Neural cell (in vitro differentiated cells): ENCODE measurements at regions not wholly inside any gene's neighbourhood (a gene's known extent, or its start where the extent isn't known, plus 50 kb on each side); places are given as distances from the start of the nearest gene placed in this dataset.

Experiments used
- H2AFZ ChIP-seq: fragments of 200-600, 300-800 bp; sonication (generic), shearing (Covaris generic); 2 replicates; pipeline ENCODE4 v1.6.0; 2014; ENCODE audit warnings: low read depth, mild to moderate bottlenecking, antibody characterized with exemption, low read length, moderate library complexity
- H3F3A ChIP-seq: fragments of 200-600 bp; shearing (Covaris generic); 2 replicates; pipeline ENCODE4 v1.6.1; 2016; ENCODE audit warnings: mild to moderate bottlenecking, moderate library complexity, mixed read lengths, antibody characterized with exemption, low read length; ENCODE audit not compliant: insufficient read depth, poor library complexity, severe bottlenecking
- H3K27ac ChIP-seq: fragments of 200-600, 300-800 bp; sonication (generic), shearing (Covaris generic); 2 replicates; pipeline ENCODE4 v1.5.1; 2014; ENCODE audit warnings: mild to moderate bottlenecking, low read length, moderate library complexity
- H3K27me3 ChIP-seq: fragments of 300-800, 200-600 bp; sonication (generic), shearing (Covaris generic); 2 replicates; pipeline ENCODE4 v1.6.0; 2014; ENCODE audit warnings: mild to moderate bottlenecking, low read depth, low read length, moderate library complexity; ENCODE audit not compliant: insufficient read depth
- H3K36me3 ChIP-seq: fragments of 300-800, 200-600 bp; sonication (generic), shearing (Covaris generic); 2 replicates; pipeline ENCODE4 v1.5.1; 2014; ENCODE audit warnings: mild to moderate bottlenecking, antibody characterized with exemption, low read length, moderate library complexity; ENCODE audit not compliant: insufficient read depth
- H3K4me2 ChIP-seq: fragments of 300-800, 200-600 bp; sonication (generic), shearing (Covaris generic); 2 replicates; pipeline ENCODE4 v1.6.0; 2014; ENCODE audit warnings: mild to moderate bottlenecking, low read length
- H3K4me3 ChIP-seq: fragments of 300-800, 200-600 bp; sonication (generic), shearing (Covaris generic); 2 replicates; pipeline ENCODE4 v1.5.1; 2014; ENCODE audit warnings: mild to moderate bottlenecking, low read length, moderate library complexity
- H3K79me2 ChIP-seq: fragments of 200-600 bp; shearing (Covaris generic); replicated peaks from 2 replicates; pipeline ENCODE4 v1.6.0; 2014; ENCODE audit warnings: mild to moderate bottlenecking, low read length, moderate library complexity; ENCODE audit not compliant: insufficient read depth
- H3K9ac ChIP-seq: fragments of 300-800, 200-600 bp; sonication (generic), shearing (Covaris generic); 2 replicates; pipeline ENCODE4 v1.6.1; 2016; ENCODE audit warnings: mild to moderate bottlenecking, low read length, mixed read lengths
- H3K9me2 ChIP-seq: fragments of 200-600 bp; shearing (Covaris generic); 2 replicates; pipeline ENCODE4 v1.6.1; 2016; ENCODE audit warnings: mild to moderate bottlenecking, low read length, mixed read lengths; ENCODE audit not compliant: insufficient read depth
- H3K9me3 ChIP-seq: fragments of 200-600, 300-800 bp; sonication (generic), shearing (Covaris generic); 2 replicates; pipeline ENCODE4 v1.6.1; 2016; ENCODE audit warnings: mild to moderate bottlenecking, mixed run types, low read length, moderate library complexity, mixed read lengths
- H4K20me1 ChIP-seq: fragments of 200-600 bp; shearing (Covaris generic); 2 replicates; pipeline ENCODE4 v1.6.1; 2016; ENCODE audit warnings: mild to moderate bottlenecking, mixed run types; ENCODE audit not compliant: insufficient read depth
- CTCF ChIP-seq: fragments of 450-650 bp; IDR thresholded peaks from 2 replicates; pipeline ENCODE4 v1.5.1; 2014; ENCODE audit warnings: antibody characterized with exemption, mild to moderate bottlenecking, moderate library complexity; ENCODE audit not compliant: poor library complexity, severe bottlenecking
- EP300 ChIP-seq: fragments of 450-650 bp; conservative IDR thresholded peaks from 2 replicates; pipeline ENCODE4 v1.6.1; 2014; ENCODE audit warnings: antibody characterized with exemption, mild to moderate bottlenecking, moderate library complexity; ENCODE audit not compliant: poor library complexity, severe bottlenecking
- EZH2 ChIP-seq: fragments of 200-600, 300-800 bp; shearing (Covaris generic), sonication (generic); IDR thresholded peaks from 2 replicates; pipeline ENCODE4 v1.6.1; 2014; ENCODE audit warnings: antibody characterized with exemption, low read length, borderline replicate concordance, mild to moderate bottlenecking; ENCODE audit not compliant: insufficient read depth, poor library complexity, severe bottlenecking
- MXI1 ChIP-seq: fragments of 450-650 bp; conservative IDR thresholded peaks from 2 replicates; pipeline ENCODE4 v1.6.1; 2014; ENCODE audit warnings: antibody characterized with exemption, mild to moderate bottlenecking; ENCODE audit not compliant: poor library complexity, severe bottlenecking
- POLR2AphosphoS5 ChIP-seq: IDR thresholded peaks from 2 replicates; pipeline ENCODE4 v1.6.1; 2012
- RAD21 ChIP-seq: fragments of 450-650 bp; conservative IDR thresholded peaks from 2 replicates; pipeline ENCODE4 v1.6.1; 2014; ENCODE audit warnings: antibody characterized with exemption, mild to moderate bottlenecking, moderate library complexity
- REST ChIP-seq: IDR thresholded peaks from 2 replicates; pipeline ENCODE4 v1.6.1; 2012; ENCODE audit warnings: borderline replicate concordance
- SMC3 ChIP-seq: fragments of 450-650 bp; conservative IDR thresholded peaks from 2 replicates; pipeline ENCODE4 v1.6.1; 2014; ENCODE audit warnings: antibody characterized with exemption, mild to moderate bottlenecking, moderate library complexity; ENCODE audit not compliant: poor library complexity
- TAF1 ChIP-seq: IDR thresholded peaks from 2 replicates; pipeline ENCODE4 v1.6.1; 2012; ENCODE audit warnings: low read depth

GRCh38 chr16:87057951-87058560 is 259.1 kb downstream of the C16orf95 start:
- H3F3A ChIP-seq = no peaks in the 10 kb centered on the region
- H3K4me2 ChIP-seq = no peak overlapping the region
- no peaks in the 10 kb centered on the region for H3K9me2 ChIP-seq
- H2AFZ ChIP-seq = no peak overlapping the region
- no peaks in the 10 kb centered on the region for H4K20me1 ChIP-seq
- H3K27me3 ChIP-seq = no peaks in the 10 kb centered on the region
- no peak overlapping the region for H3K27ac ChIP-seq
- no peak for TF ChIP-seq EZH2
- TF ChIP-seq EP300 = no peak
- no peak for TF ChIP-seq SMC3
- TF ChIP-seq TAF1 = no peak
- no peak for TF ChIP-seq CTCF
- TF ChIP-seq POLR2AphosphoS5 = no peak
- TF ChIP-seq REST = no peak
- no peak for TF ChIP-seq MXI1
- TF ChIP-seq RAD21 = no peak
- H3K36me3 ChIP-seq = no peaks in the 10 kb centered on the region
- no peak overlapping the region for H3K4me3 ChIP-seq
- no peaks in the 10 kb centered on the region for H3K79me2 ChIP-seq
- H3K9me3 ChIP-seq = no peaks in the 10 kb centered on the region
- H3K9ac ChIP-seq = no peak overlapping the region

GRCh38 chr16:87058728-87059250 is 258.4 kb downstream of the C16orf95 start:
- Histone ChIP-seq H4K20me1 (no peaks in the 10 kb centered on the region), H3K9ac (no peak overlapping the region), H3K4me3 (no peak overlapping the region), H3K9me2 (no peaks in the 10 kb centered on the region), H2AFZ (no peak overlapping the region), H3K36me3 (no peaks in the 10 kb centered on the region), H3K79me2 (no peaks in the 10 kb centered on the region), H3K9me3 (no peaks in the 10 kb centered on the region), H3K4me2 (no peak overlapping the region), H3K27ac (no peak overlapping the region), H3K27me3 (no peaks in the 10 kb centered on the region), H3F3A (no peaks in the 10 kb centered on the region)
- no peak for TF ChIP-seq MXI1
- no peak for TF ChIP-seq SMC3
- no peak for TF ChIP-seq EP300
- TF ChIP-seq REST = no peak
- no peak for TF ChIP-seq EZH2
- TF ChIP-seq TAF1 = no peak
- no peak for TF ChIP-seq RAD21
- no peak for TF ChIP-seq CTCF
- TF ChIP-seq POLR2AphosphoS5 = no peak
